ENCODE measurements at regions not wholly inside any gene's neighbourhood (a gene's known extent, or its start where the extent isn't known, plus 50 kb on each side); places are given as distances from the start of the nearest gene placed in this dataset.
"Not testable (repeated sequence)": the region's sequence is repeated elsewhere in the genome, so short reads cannot be mapped to it uniquely, and the experiment has no call there.

- Histone ChIP-seq H3K36me3 (no peaks in the 10 kb centered on the region), H3K4me1 (peaks cover 0 to 7% (median 5%) of the 10 kb centered on the region in 4 donors), H3K9me3 (no peaks in the 10 kb centered on the region), H3K27me3 (no peaks in the 10 kb centered on the region), H3K27ac (no peak overlapping the region), H3K4me3 (no peak overlapping the region)
- in situ Hi-C loops (cut with MboI; ENCODE audit: low pct_ligation_motif_present in 1 of 4, low pct_unique_long_range_greater_than_20kb in 1 of 4, low sequenced_read_pairs in 3 of 4) (no loop called here), intact Hi-C loops (cut with DNase I; ENCODE audit: low total_unique reads) (no loop called here)
- TF ChIP-seq EP300 (IDR thresholded peaks at IDR 0.05; ENCODE audit: low read depth) (no peak), POLR2A (IDR thresholded peaks at IDR 0.05) (no peak), CTCF (IDR thresholded peaks at IDR 0.05) (no peak), POLR2AphosphoS5 (IDR thresholded peaks at IDR 0.05) (no peak)
- DNase-seq: no peak
- 89% methylated on average over 2 of the region's 2 CpGs for WGBS, 2 donors (ENCODE audit: low coverage in 1 of 2)
Observed at GRCh38 chr5:67765697-67766096, 449.9 kb upstream of the PIK3R1 start.

- H3K4me1 ChIP-seq; H3K4me3 ChIP-seq; in situ Hi-C loops (cut with MboI; ENCODE audit: low pct_ligation_motif_present in 1 of 4, low pct_unique_long_range_greater_than_20kb in 1 of 4, low sequenced_read_pairs in 3 of 4); H3K9me3 ChIP-seq; H3K36me3 ChIP-seq; intact Hi-C loops (cut with DNase I; ENCODE audit: low total_unique reads); H3K27ac ChIP-seq; DNase-seq; H3K27me3 ChIP-seq: not testable (repeated sequence)
- WGBS, 2 donors (ENCODE audit: low coverage in 1 of 2): 96 to 100% methylated on average over 2 to 10 of the region's 10 CpGs
Observed at GRCh38 chr5:67757771-67758170, 457.8 kb upstream of the PIK3R1 start.

GRCh38 chr5:67752357-67752708 is 463.2 kb upstream of the PIK3R1 start:
- no peak for DNase-seq
- WGBS, 2 donors (ENCODE audit: low coverage in 1 of 2): 86% methylated on average over 2 of the region's 2 CpGs; no CpG with 5 or more reads in 1 of the 2 donors
- H3K27ac ChIP-seq: no peak overlapping the region
- intact Hi-C loops (cut with DNase I; ENCODE audit: low total_unique reads) (no loop called here), in situ Hi-C loops (cut with MboI; ENCODE audit: low pct_ligation_motif_present in 1 of 4, low pct_unique_long_range_greater_than_20kb in 1 of 4, low sequenced_read_pairs in 3 of 4) (no loop called here)
- no peaks in the 10 kb centered on the region for H3K4me1 ChIP-seq
- no peak overlapping the region for H3K4me3 ChIP-seq
- no peak for TF ChIP-seq POLR2A (IDR thresholded peaks at IDR 0.05)
- no peak for TF ChIP-seq POLR2AphosphoS5 (IDR thresholded peaks at IDR 0.05)
- no peaks in the 10 kb centered on the region for H3K36me3 ChIP-seq
- peaks cover 0 to 5% of the 10 kb centered on the region in 2 donors for H3K9me3 ChIP-seq
- no peaks in the 10 kb centered on the region for H3K27me3 ChIP-seq

- TF ChIP-seq POLR2AphosphoS5 (IDR thresholded peaks at IDR 0.05) (no peak), EP300 (IDR thresholded peaks at IDR 0.05; ENCODE audit: low read depth) (no peak), CTCF (IDR thresholded peaks at IDR 0.05) (no peak), POLR2A (IDR thresholded peaks at IDR 0.05) (no peak)
- Histone ChIP-seq H3K27me3 (no peaks in the 10 kb centered on the region), H3K36me3 (no peaks in the 10 kb centered on the region), H3K4me1 (no peaks in the 10 kb centered on the region), H3K27ac (no peak overlapping the region), H3K4me3 (no peak overlapping the region), H3K9me3 (peaks cover 0 to 7% of the 10 kb centered on the region in 2 donors)
- intact Hi-C loops (cut with DNase I; ENCODE audit: low total_unique reads): no loop called here
- 39% methylated on average over 1 of the region's 1 CpG; no CpG with 5 or more reads in 1 of the 2 donors for WGBS, 2 donors (ENCODE audit: low coverage in 1 of 2)
- no peak for DNase-seq
- in situ Hi-C loops (cut with MboI; ENCODE audit: low pct_ligation_motif_present in 1 of 4, low pct_unique_long_range_greater_than_20kb in 1 of 4, low sequenced_read_pairs in 3 of 4): no loop called here
Observed at GRCh38 chr5:67748165-67748690, 467.3 kb upstream of the PIK3R1 start.

- H3K27me3 ChIP-seq: no peaks in the 10 kb centered on the region
- intact Hi-C loops (cut with DNase I; ENCODE audit: low total_unique reads): no loop called here
- H3K4me1 ChIP-seq: no peaks in the 10 kb centered on the region
- peaks cover 0 to 7% of the 10 kb centered on the region in 2 donors for H3K9me3 ChIP-seq
- H3K36me3 ChIP-seq: no peaks in the 10 kb centered on the region
- no peak for DNase-seq
- WGBS, 2 donors (ENCODE audit: low coverage in 1 of 2): 73 to 83% methylated on average over 1 of the region's 1 CpG
- in situ Hi-C loops (cut with MboI; ENCODE audit: low pct_ligation_motif_present in 1 of 4, low pct_unique_long_range_greater_than_20kb in 1 of 4, low sequenced_read_pairs in 3 of 4): no loop called here
- TF ChIP-seq POLR2AphosphoS5 (IDR thresholded peaks at IDR 0.05) (no peak), EP300 (IDR thresholded peaks at IDR 0.05; ENCODE audit: low read depth) (no peak), POLR2A (IDR thresholded peaks at IDR 0.05) (no peak), CTCF (IDR thresholded peaks at IDR 0.05) (no peak)
- H3K27ac ChIP-seq: no peak overlapping the region
- H3K4me3 ChIP-seq: no peak overlapping the region
Observed at GRCh38 chr5:67747096-67747495, 468.5 kb upstream of the PIK3R1 start.

- H3K27me3 ChIP-seq; intact Hi-C loops (cut with DNase I; ENCODE audit: low total_unique reads); H3K4me3 ChIP-seq; H3K27ac ChIP-seq; DNase-seq; H3K36me3 ChIP-seq; H3K9me3 ChIP-seq; H3K4me1 ChIP-seq; in situ Hi-C loops (cut with MboI; ENCODE audit: low pct_ligation_motif_present in 1 of 4, low pct_unique_long_range_greater_than_20kb in 1 of 4, low sequenced_read_pairs in 3 of 4): not testable (repeated sequence)
- WGBS, 2 donors (ENCODE audit: low coverage in 1 of 2): 86 to 91% methylated on average over 8 to 9 of the region's 9 CpGs
Observed at GRCh38 chr5:67746608-67747007, 468.9 kb upstream of the PIK3R1 start.
